HL-60 (cell line): ENCODE measurements at regions not wholly inside any gene's neighbourhood (a gene's known extent, or its start where the extent isn't known, plus 50 kb on each side); places are given as distances from the start of the nearest gene placed in this dataset.

Source experiments
- POLR2AphosphoS5 ChIP-seq: IDR thresholded peaks from 2 replicates; pipeline ENCODE4 v1.6.1; 2012; ENCODE audit warnings: low read depth
- TF ChIP-seq, protein P1 (sequence below): IDR thresholded peaks from one replicate; pipeline ENCODE4 v1.5.1; 2011; ENCODE audit warnings: low read length, control low read depth, inconsistent platforms; ENCODE audit not compliant: insufficient read depth

DNA sequence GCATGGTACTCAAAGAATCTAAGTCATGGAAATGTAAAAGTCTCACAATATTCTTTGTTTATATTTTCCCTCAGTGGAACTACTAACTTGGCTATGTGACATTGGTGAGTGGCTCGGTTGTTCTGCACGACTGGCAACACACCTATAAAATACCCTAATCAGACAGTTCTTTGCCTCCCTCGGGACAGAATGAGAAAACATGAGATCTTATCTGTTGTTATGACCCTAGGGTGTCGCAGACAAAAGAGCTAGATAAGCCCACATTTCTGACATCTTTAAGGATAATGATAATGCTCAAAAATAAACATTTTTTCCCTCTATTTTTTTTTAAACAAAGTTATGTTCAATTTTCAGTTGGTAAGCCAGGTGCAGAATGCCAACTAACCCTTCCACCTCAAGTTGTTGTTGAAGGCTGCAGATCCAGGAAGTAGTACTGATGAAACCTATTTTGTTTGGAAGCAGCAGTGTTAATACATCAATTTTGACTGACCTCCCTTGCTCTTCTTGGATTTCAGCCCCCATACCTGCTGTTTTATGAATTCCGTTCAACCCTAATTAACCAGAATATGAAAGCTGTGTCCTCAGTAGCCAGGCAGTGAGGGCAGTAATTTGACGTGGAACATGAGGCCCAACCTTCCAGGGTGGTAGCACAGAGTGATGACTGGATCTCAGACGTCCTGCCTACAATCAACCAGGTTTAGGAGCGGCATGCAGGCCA is 108.7 kb upstream of the DUSP10 start:
- TF ChIP-seq, protein P1, sequence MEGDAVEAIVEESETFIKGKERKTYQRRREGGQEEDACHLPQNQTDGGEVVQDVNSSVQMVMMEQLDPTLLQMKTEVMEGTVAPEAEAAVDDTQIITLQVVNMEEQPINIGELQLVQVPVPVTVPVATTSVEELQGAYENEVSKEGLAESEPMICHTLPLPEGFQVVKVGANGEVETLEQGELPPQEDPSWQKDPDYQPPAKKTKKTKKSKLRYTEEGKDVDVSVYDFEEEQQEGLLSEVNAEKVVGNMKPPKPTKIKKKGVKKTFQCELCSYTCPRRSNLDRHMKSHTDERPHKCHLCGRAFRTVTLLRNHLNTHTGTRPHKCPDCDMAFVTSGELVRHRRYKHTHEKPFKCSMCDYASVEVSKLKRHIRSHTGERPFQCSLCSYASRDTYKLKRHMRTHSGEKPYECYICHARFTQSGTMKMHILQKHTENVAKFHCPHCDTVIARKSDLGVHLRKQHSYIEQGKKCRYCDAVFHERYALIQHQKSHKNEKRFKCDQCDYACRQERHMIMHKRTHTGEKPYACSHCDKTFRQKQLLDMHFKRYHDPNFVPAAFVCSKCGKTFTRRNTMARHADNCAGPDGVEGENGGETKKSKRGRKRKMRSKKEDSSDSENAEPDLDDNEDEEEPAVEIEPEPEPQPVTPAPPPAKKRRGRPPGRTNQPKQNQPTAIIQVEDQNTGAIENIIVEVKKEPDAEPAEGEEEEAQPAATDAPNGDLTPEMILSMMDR: no peak
- TF ChIP-seq POLR2AphosphoS5: no peak
